Endothelial cell of umbilical vein (primary cell): ENCODE measurements at regions not wholly inside any gene's neighbourhood (a gene's known extent, or its start where the extent isn't known, plus 50 kb on each side); places are given as distances from the start of the nearest gene placed in this dataset.

Experiments
- BruUV-seq: library from RNA; stranded (reverse); fragments of 400-500 nt; replicated peaks from 2 replicates; lab custom pipeline; 2021; lab: Mats Ljungman, UMichigan
- CTCF ChIA-PET: fragments of 300-600, 350-600 bp; sonication (Branson Sonifier 250); formaldehyde crosslinking; loops from one replicate; lab custom pipeline; 2021; ENCODE audit warnings: antibody characterized with exemption, inconsistent platforms; lab: Charles Lee
- POLR2A ChIA-PET: fragments of 300-600, 350-600 bp; sonication (Branson Sonifier 250); formaldehyde crosslinking; loops from one replicate; lab custom pipeline; 2021; ENCODE audit warnings: antibody characterized with exemption, inconsistent platforms; lab: Charles Lee
- DNase-seq: peaks from one replicate; pipeline ENCODE4 v3.0.0-alpha.2; 2011; ENCODE audit warnings: low read depth, low spot score
- FAIRE-seq: peaks from 2 replicates; lab custom pipeline; 2011; peaks lifted over from hg19 to GRCh38; lab: Jason Lieb, UNC
- H2AFZ ChIP-seq: 2 replicates; pipeline ENCODE4 v1.6.0; 2012; ENCODE audit warnings: low read depth, low read length, control low read depth, inconsistent platforms
- H3K27ac ChIP-seq: 2 replicates; pipeline ENCODE4 v1.5.1; 2011; ENCODE audit warnings: low read depth, mild to moderate bottlenecking, control low read depth, low read length, moderate library complexity; ENCODE audit not compliant: insufficient read depth
- H3K27me3 ChIP-seq, 2 experiments: 2 replicates each; pipeline versions ENCODE4 v1.6.0 to v1.6.1; 2011; ENCODE audit warnings: low read length in 2 of 2, mixed read lengths in 1 of 2; ENCODE audit not compliant: control insufficient read depth in 2 of 2, insufficient read depth in 2 of 2
- H3K36me3 ChIP-seq, 2 experiments: 2 replicates in 1 of 2; 3 replicates in 1 of 2; pipeline ENCODE4 v1.5.1; 2011; ENCODE audit warnings: low read length in 2 of 2, mild to moderate bottlenecking in 1 of 2, moderate library complexity in 1 of 2; ENCODE audit not compliant: control insufficient read depth in 2 of 2, insufficient read depth in 2 of 2; ENCODE audit errors: extremely low read depth in 1 of 2
- H3K4me1 ChIP-seq: 3 replicates; pipeline ENCODE4 v1.5.1; 2011; ENCODE audit warnings: mild to moderate bottlenecking, low read length; ENCODE audit not compliant: control insufficient read depth, insufficient read depth; ENCODE audit errors: extremely low read depth
- H3K4me2 ChIP-seq: 2 replicates; pipeline ENCODE4 v1.6.1; 2011; ENCODE audit warnings: low read length, control low read depth, mixed read lengths; ENCODE audit not compliant: insufficient read depth
- H3K4me3 ChIP-seq, 3 experiments: fragments of 200-600 bp in 1 of 3; sonication (generic), shearing (Covaris generic) in 1 of 3; replicated peaks in 1 of 3; 2 replicates each; pipeline ENCODE4 v1.5.1; 2011 to 2016; ENCODE audit warnings: control low read depth in 3 of 3, low read length in 3 of 3, mild to moderate bottlenecking in 2 of 3, inconsistent platforms in 1 of 3, low read depth in 1 of 3, moderate library complexity in 1 of 3; ENCODE audit not compliant: insufficient read depth in 1 of 3
- H3K79me2 ChIP-seq: 2 replicates; pipeline ENCODE4 v1.6.0; 2012; ENCODE audit warnings: low read length, inconsistent platforms; ENCODE audit not compliant: control insufficient read depth, insufficient read depth
- H3K9ac ChIP-seq: replicated peaks from 2 replicates; pipeline ENCODE3; 2011; ENCODE audit warnings: low read length, control low read depth; ENCODE audit not compliant: insufficient read depth; ENCODE audit errors: extremely low read depth
- H3K9me1 ChIP-seq: replicated peaks from 3 replicates; pipeline ENCODE4 v1.6.0; 2011; ENCODE audit warnings: mild to moderate bottlenecking, low read length; ENCODE audit not compliant: control insufficient read depth, insufficient read depth; ENCODE audit errors: extremely low read depth
- H3K9me3 ChIP-seq: replicated peaks from 2 replicates; pipeline ENCODE4 v1.5.1; 2012; ENCODE audit warnings: low read length, inconsistent platforms; ENCODE audit not compliant: control insufficient read depth, insufficient read depth
- H4K20me1 ChIP-seq: replicated peaks from 2 replicates; pipeline ENCODE3; 2011; ENCODE audit warnings: mild to moderate bottlenecking, low read length; ENCODE audit not compliant: control insufficient read depth, insufficient read depth; ENCODE audit errors: extremely low read depth
- CTCF ChIP-seq, 2 donors: IDR thresholded peaks; 1 replicate in 1 of 2; 2 replicates in 1 of 2; pipeline ENCODE4 v1.5.1; 2011; ENCODE audit warnings: low read length in 2 of 2, mild to moderate bottlenecking in 2 of 2, moderate library complexity in 2 of 2, control low read depth in 1 of 2, inconsistent platforms in 1 of 2, low read depth in 1 of 2; ENCODE audit not compliant: insufficient read depth in 1 of 2; ENCODE audit errors: extremely low read depth in 1 of 2
- EZH2 ChIP-seq: IDR thresholded peaks from 2 replicates; pipeline ENCODE4 v1.6.1; 2012; ENCODE audit warnings: borderline replicate concordance, low read depth, mild to moderate bottlenecking, moderate library complexity, low read length, inconsistent platforms; ENCODE audit not compliant: severe bottlenecking
- FOS ChIP-seq: IDR thresholded peaks from 2 replicates; pipeline ENCODE4 v1.6.1; 2011; ENCODE audit warnings: mild to moderate bottlenecking, low read length, moderate library complexity, borderline replicate concordance; ENCODE audit not compliant: insufficient read depth
- GATA2 ChIP-seq: IDR thresholded peaks from 2 replicates; pipeline ENCODE4 v1.7.0; 2011; ENCODE audit warnings: low read depth, mild to moderate bottlenecking, moderate library complexity, mixed read lengths, low read length; ENCODE audit not compliant: insufficient read length, insufficient read depth
- JUN ChIP-seq: IDR thresholded peaks from 2 replicates; pipeline ENCODE4 v1.6.1; 2011; ENCODE audit warnings: borderline replicate concordance, low read depth; ENCODE audit not compliant: insufficient read length, insufficient read depth
- MAX ChIP-seq: IDR thresholded peaks from 2 replicates; pipeline ENCODE4 v1.6.1; 2011; ENCODE audit not compliant: insufficient read depth, insufficient read length
- MYC ChIP-seq: IDR thresholded peaks from one replicate; pipeline ENCODE4 v1.6.1; 2011; ENCODE audit warnings: mild to moderate bottlenecking, low read depth, low read length
- POLR2A ChIP-seq: IDR thresholded peaks from 2 replicates; pipeline ENCODE4 v1.6.1; 2012; ENCODE audit warnings: low read depth, mild to moderate bottlenecking, control low read depth, low read length
- POLR2AphosphoS5 ChIP-seq: IDR thresholded peaks from 2 replicates; pipeline ENCODE4 v1.6.1; 2012; ENCODE audit warnings: low read depth, mild to moderate bottlenecking, control low read depth, low read length, moderate library complexity; ENCODE audit not compliant: insufficient read depth
- dilution Hi-C: fragments of 300-500 bp; cut with MboI; formaldehyde crosslinking; loops from one replicate; pipeline ENCODE4 v1.15.0; 2019; ENCODE audit warnings: low sequenced_read_pairs; ENCODE audit not compliant: extremely low pct_ligation_motif_present
- intact Hi-C: fragments of 100-400 bp; cut with micrococcal nuclease; formaldehyde crosslinking; loops from one replicate; pipeline ENCODE4 v1.10.0; 2022

- H2AFZ ChIP-seq: no peak overlapping the region
- no peak for DNase-seq
- ChIA-PET CTCF (no interaction called here), POLR2A (no interaction called here)
- no peak overlapping the region for H3K27ac ChIP-seq
- H3K9me1 ChIP-seq: no peaks in the 10 kb centered on the region
- H3K36me3 ChIP-seq: no peaks in the 10 kb centered on the region
- no peak overlapping the region for H3K4me3 ChIP-seq
- dilution Hi-C loops: no loop called here
- FAIRE-seq: no peak
- H4K20me1 ChIP-seq: no peaks in the 10 kb centered on the region
- H3K79me2 ChIP-seq: no peaks in the 10 kb centered on the region
- H3K4me2 ChIP-seq: no peak overlapping the region
- no peaks in the 10 kb centered on the region for H3K9me3 ChIP-seq
- no peaks in the 10 kb centered on the region for H3K4me1 ChIP-seq
- H3K9ac ChIP-seq: no peak overlapping the region
- intact Hi-C loops: no loop called here
- no peaks in the 10 kb centered on the region for H3K27me3 ChIP-seq
- BruUV-seq: no TSS peak
- TF ChIP-seq POLR2AphosphoS5 (no peak), GATA2 (no peak), FOS (no peak), MYC (no peak), JUN (no peak), EZH2 (no peak), CTCF (IDR thresholded peaks at IDR 0.05; ENCODE audit: extremely low read depth in 1 of 2, insufficient read depth in 1 of 2, low read depth in 1 of 2, low read length in 2 of 2) (no peak), POLR2A (no peak), MAX (no peak)
These were observed 316.5 kb upstream of the PLSCR5 start for GRCh38 chr3:146921693-146922092.
